ENCODE measurements at regions not wholly inside any gene's neighbourhood (a gene's known extent, or its start where the extent isn't known, plus 50 kb on each side); places are given as distances from the start of the nearest gene placed in this dataset.
"Not testable (repeated sequence)": the region's sequence is repeated elsewhere in the genome, so short reads cannot be mapped to it uniquely, and the experiment has no call there.

DNA sequence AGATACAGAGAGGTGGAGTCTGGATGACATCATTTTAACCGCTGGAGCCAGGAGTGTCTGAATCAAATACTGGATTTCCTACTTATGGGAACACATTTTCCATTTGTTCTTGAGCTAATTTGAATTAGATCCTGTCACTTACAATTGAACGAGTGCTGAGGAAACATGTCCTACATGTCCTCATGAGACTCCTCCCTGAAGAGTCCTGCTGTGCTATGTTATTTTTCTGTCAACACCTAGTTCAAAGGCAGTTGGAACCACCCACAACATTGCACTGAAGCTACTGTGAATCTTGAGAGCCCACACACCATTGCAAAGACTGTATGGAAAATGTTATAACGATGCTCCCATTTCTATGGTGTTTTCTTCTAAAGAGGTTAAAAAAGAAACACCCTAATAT, 123.5 kb upstream of the CRBN start:
- no peaks in the 10 kb centered on the region for H3K27me3 ChIP-seq (ENCODE audit: insufficient read depth, low read depth, severe bottlenecking)
- no peaks in the 10 kb centered on the region for H3K9me3 ChIP-seq (ENCODE audit: severe bottlenecking)
- TF ChIP-seq, protein P1, sequence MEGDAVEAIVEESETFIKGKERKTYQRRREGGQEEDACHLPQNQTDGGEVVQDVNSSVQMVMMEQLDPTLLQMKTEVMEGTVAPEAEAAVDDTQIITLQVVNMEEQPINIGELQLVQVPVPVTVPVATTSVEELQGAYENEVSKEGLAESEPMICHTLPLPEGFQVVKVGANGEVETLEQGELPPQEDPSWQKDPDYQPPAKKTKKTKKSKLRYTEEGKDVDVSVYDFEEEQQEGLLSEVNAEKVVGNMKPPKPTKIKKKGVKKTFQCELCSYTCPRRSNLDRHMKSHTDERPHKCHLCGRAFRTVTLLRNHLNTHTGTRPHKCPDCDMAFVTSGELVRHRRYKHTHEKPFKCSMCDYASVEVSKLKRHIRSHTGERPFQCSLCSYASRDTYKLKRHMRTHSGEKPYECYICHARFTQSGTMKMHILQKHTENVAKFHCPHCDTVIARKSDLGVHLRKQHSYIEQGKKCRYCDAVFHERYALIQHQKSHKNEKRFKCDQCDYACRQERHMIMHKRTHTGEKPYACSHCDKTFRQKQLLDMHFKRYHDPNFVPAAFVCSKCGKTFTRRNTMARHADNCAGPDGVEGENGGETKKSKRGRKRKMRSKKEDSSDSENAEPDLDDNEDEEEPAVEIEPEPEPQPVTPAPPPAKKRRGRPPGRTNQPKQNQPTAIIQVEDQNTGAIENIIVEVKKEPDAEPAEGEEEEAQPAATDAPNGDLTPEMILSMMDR (IDR thresholded peaks at IDR 0.05; ENCODE audit: low read depth, low read length), result no peak
- no peak for DNase-seq
- no peak overlapping the region for H3K27ac ChIP-seq
- no peak overlapping the region for H3K4me3 ChIP-seq (ENCODE audit: low read depth, low read length)
- no peaks in the 10 kb centered on the region for H3K36me3 ChIP-seq

DNA sequence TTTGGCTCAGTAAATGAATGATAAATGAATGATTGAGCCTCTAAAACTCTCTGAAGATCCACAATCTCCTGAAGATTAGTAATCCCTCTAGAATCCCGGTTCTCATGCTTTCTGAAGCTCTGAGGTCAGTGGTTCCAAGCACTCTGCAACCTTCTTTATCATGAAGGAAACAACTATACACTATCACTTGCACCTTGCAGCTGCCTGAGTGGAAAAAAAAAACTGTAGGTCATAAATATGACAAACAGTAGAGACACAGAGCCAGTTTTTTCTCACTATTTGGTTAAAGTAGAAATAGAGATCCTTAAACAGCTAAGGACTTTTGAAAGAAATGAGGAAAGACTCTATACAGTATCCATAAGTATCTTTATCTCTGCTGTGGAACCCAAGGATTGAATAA, 122.0 kb upstream of the CRBN start:
- TF ChIP-seq, protein P1 (IDR thresholded peaks at IDR 0.05; ENCODE audit: low read depth, low read length), result no peak
- H3K9me3 ChIP-seq (ENCODE audit: severe bottlenecking), result no peaks in the 10 kb centered on the region
- H3K27ac ChIP-seq, result no peak overlapping the region
- no peaks in the 10 kb centered on the region for H3K27me3 ChIP-seq (ENCODE audit: insufficient read depth, low read depth, severe bottlenecking)
- DNase-seq, result no peak
- H3K4me3 ChIP-seq (ENCODE audit: low read depth, low read length), result no peak overlapping the region
- H3K36me3 ChIP-seq, result no peaks in the 10 kb centered on the region

DNA sequence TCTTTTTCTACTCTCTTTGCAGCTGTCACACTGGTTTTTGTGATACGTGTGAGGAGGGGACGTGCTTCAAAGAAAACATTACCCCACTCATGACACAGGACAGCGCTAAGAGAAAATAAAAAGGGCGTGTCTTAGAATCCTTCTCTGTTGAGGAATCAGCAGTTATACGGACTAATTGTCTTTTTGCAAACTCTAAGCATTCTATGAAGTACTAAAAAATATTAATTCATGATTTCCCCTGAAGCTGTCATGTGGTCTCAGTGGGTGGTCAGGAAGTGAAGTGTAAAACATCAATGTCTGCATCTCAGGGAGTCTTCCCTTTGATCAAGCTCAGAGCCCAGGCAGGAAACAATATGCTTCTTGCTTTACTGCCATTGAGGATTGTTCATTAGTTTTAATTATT, 117.5 kb upstream of the CRBN start:
- Histone ChIP-seq H3K27me3 (ENCODE audit: insufficient read depth, low read depth, severe bottlenecking) (no peaks in the 10 kb centered on the region), H3K4me3 (ENCODE audit: low read depth, low read length) (no peak overlapping the region), H3K36me3 (no peaks in the 10 kb centered on the region), H3K9me3 (ENCODE audit: severe bottlenecking) (no peaks in the 10 kb centered on the region), H3K27ac (no peak overlapping the region)
- TF ChIP-seq, protein P1 (IDR thresholded peaks at IDR 0.05; ENCODE audit: low read depth, low read length), result no peak
- no peak for DNase-seq

DNA sequence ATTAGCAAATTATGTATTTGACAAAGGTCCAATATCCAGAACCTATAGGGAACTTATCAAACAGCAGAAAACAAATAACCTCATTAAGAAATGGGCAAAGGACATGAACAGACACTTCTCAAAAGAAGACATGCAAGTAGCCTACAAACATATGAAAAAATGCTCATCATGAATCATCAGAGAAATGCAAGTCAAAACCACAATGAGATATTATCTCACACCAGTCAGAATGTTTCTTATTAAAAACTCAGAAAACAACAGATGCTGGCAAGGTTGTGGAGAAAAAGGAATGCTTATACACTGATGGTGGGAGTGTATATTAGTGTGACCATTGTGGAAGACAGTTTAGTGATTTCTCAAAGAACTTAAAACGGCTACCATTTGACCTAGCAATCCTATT, 116.1 kb upstream of the CRBN start:
- Histone ChIP-seq H3K27ac (no peak overlapping the region), H3K36me3 (no peaks in the 10 kb centered on the region), H3K4me3 (ENCODE audit: low read depth, low read length) (no peak overlapping the region), H3K27me3 (ENCODE audit: insufficient read depth, low read depth, severe bottlenecking) (no peaks in the 10 kb centered on the region), H3K9me3 (ENCODE audit: severe bottlenecking) (no peaks in the 10 kb centered on the region)
- no peak for DNase-seq
- TF ChIP-seq, protein P1 (IDR thresholded peaks at IDR 0.05; ENCODE audit: low read depth, low read length), result no peak

DNA sequence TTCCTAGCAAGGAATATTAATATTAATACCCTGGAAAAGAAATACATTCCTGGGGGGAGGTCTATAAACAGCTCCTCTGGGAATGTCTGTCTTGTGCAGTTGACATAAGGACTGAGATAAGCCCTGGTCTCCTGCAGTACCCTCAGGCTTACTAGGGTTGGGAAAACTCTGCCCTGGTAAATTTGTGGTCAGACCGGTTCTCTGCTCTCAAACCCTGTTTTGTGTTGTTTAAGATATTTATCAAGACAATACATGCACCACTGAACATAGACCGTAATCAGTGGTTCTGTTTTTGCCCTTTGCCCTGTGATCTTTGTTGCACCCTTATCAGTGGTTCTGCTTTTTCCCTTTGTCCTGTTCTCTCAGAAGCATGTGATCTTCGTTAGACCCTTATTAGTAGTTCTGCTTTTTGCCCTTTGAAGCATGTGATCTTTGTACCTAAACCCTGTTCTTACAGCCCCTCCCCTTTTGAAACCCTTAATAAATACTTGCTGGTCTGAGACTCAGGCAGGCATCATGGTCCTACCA, 112.3 kb upstream of the CRBN start:
- H3K4me3 ChIP-seq (ENCODE audit: low read depth, low read length); H3K27me3 ChIP-seq (ENCODE audit: insufficient read depth, low read depth, severe bottlenecking); H3K36me3 ChIP-seq; DNase-seq; H3K27ac ChIP-seq; H3K9me3 ChIP-seq (ENCODE audit: severe bottlenecking): not testable (repeated sequence)

DNA sequence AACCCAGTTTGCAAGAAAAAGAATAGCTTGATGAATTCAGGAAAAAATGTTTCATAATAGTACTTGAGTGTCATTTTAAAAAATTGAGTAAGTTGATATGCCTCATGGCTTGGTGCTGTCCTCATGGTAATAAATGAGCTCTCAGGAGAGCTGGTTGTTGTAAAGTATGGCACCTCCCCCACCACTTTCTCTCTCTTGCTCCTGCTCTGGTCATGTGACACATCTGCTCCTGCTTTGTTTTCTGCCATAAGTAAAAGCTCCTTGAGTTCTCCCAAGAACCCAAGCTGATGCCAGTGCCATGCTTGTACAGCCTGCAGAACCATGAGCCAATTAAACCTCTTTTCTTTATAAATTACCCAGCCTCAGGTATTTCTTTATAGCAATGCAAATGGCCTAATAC, 108.8 kb upstream of the CRBN start:
- TF ChIP-seq, protein P1 (IDR thresholded peaks at IDR 0.05; ENCODE audit: low read depth, low read length), result no peak
- H3K36me3 ChIP-seq, result no peaks in the 10 kb centered on the region
- DNase-seq, result no peak

More for the DNA sequence above, 108.8 kb upstream of the CRBN start:
- H3K27ac ChIP-seq, result no peak overlapping the region
- no peaks in the 10 kb centered on the region for H3K9me3 ChIP-seq (ENCODE audit: severe bottlenecking)
- H3K4me3 ChIP-seq (ENCODE audit: low read depth, low read length), result no peak overlapping the region
- H3K27me3 ChIP-seq (ENCODE audit: insufficient read depth, low read depth, severe bottlenecking), result no peaks in the 10 kb centered on the region
